ENCODE measurements at regions not wholly inside any gene's neighbourhood (a gene's known extent, or its start where the extent isn't known, plus 50 kb on each side); places are given as distances from the start of the nearest gene placed in this dataset.
"Not testable (repeated sequence)": the region's sequence is repeated elsewhere in the genome, so short reads cannot be mapped to it uniquely, and the experiment has no call there.

DNA sequence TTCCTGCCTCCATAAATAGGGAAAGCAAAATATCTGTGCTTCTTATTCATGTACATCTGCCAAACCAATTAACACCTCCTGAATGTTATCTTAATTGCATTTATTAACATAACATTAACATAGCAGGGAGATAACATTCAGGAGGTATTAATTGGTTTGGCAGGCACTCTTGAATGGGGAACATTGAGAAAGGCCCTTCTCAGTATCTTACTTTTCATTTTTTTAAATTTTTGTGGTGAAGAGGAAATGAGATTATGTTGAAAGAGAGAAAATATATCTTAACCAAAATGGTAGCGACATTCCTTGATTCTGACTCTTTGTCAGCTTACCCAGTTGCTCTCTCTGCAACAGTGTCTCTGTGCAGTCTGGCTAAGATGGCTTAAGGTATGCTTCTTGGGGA lies 100.4 kb upstream of the TLE1 start:
- Histone ChIP-seq H3K27ac (no peak overlapping the region), H3K4me3 (no peak overlapping the region), H3K4me1 (no peaks in the 10 kb centered on the region), H3K27me3 (no peaks in the 10 kb centered on the region), H3K36me3 (no peaks in the 10 kb centered on the region), H3K9me3 (no peaks in the 10 kb centered on the region)
- DNase-seq = no peak
- TF ChIP-seq CTCF (IDR thresholded peaks at IDR 0.05) (no peak), POLR2A (IDR thresholded peaks at IDR 0.05) (no peak)

GRCh38 chr9:81790166-81790565 lies 100.8 kb upstream of the TLE1 start:
- TF ChIP-seq CTCF (IDR thresholded peaks at IDR 0.05) = no peak
- no peak for TF ChIP-seq POLR2A (IDR thresholded peaks at IDR 0.05)
- Histone ChIP-seq H3K27ac (no peak overlapping the region), H3K9me3 (no peaks in the 10 kb centered on the region), H3K36me3 (no peaks in the 10 kb centered on the region), H3K4me3 (no peak overlapping the region), H3K4me1 (no peaks in the 10 kb centered on the region), H3K27me3 (no peaks in the 10 kb centered on the region)
- no peak for DNase-seq

GRCh38 chr9:81791076-81791475 lies 101.7 kb upstream of the TLE1 start:
- Histone ChIP-seq H3K4me1 (no peaks in the 10 kb centered on the region), H3K4me3 (no peak overlapping the region), H3K27me3 (no peaks in the 10 kb centered on the region), H3K36me3 (no peaks in the 10 kb centered on the region), H3K27ac (no peak overlapping the region), H3K9me3 (no peaks in the 10 kb centered on the region)
- TF ChIP-seq CTCF (IDR thresholded peaks at IDR 0.05) (no peak), POLR2A (IDR thresholded peaks at IDR 0.05) (no peak)
- DNase-seq = no peak

- no peak overlapping the region for H3K27ac ChIP-seq
- no peak for TF ChIP-seq POLR2A (IDR thresholded peaks at IDR 0.05)
- no peak for TF ChIP-seq CTCF (IDR thresholded peaks at IDR 0.05)
These were observed 109.3 kb upstream of the TLE1 start for GRCh38 chr9:81798606-81799005.

DNA sequence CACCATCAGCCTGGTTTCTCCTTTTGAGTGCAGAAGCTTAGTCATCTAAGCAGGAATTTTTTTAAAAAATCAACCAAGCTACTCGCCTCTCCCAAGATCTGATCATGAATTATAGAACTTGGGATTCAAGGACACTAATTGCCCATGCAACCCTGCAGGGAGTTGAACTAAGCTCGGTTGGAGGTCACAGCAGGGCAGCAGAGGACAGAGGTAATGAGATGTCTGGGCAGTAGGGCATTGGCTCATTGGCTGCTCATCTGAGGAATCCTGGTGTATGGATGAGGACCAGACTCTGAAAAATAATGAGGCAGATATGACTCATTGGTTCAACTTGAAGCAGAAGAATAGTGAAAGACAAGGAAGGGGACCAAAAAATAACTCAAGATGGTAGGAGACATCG lies 111.8 kb upstream of the TLE1 start:
- Histone ChIP-seq H3K27ac (no peak overlapping the region), H3K36me3 (no peaks in the 10 kb centered on the region), H3K4me3 (no peak overlapping the region), H3K27me3 (no peaks in the 10 kb centered on the region), H3K4me1 (no peaks in the 10 kb centered on the region), H3K9me3 (no peaks in the 10 kb centered on the region)
- TF ChIP-seq CTCF (IDR thresholded peaks at IDR 0.05) (no peak), POLR2A (IDR thresholded peaks at IDR 0.05) (no peak)
- no peak for DNase-seq

More at GRCh38 chr9:81798606-81799005, 109.3 kb upstream of the TLE1 start:
- Histone ChIP-seq H3K4me3 (no peak overlapping the region), H3K36me3 (no peaks in the 10 kb centered on the region), H3K27me3 (no peaks in the 10 kb centered on the region), H3K4me1 (no peaks in the 10 kb centered on the region), H3K9me3 (no peaks in the 10 kb centered on the region)
- no peak for DNase-seq

- Histone ChIP-seq H3K27me3 (no peaks in the 10 kb centered on the region), H3K27ac (peak overlapping the region in 1 of 4 donors; percentile 46), H3K4me1 (no peaks in the 10 kb centered on the region), H3K9me3 (no peaks in the 10 kb centered on the region), H3K4me3 (no peak overlapping the region), H3K36me3 (no peaks in the 10 kb centered on the region)
- no peak for DNase-seq
- TF ChIP-seq POLR2A (IDR thresholded peaks at IDR 0.05) = no peak
- TF ChIP-seq CTCF (IDR thresholded peaks at IDR 0.05) = no peak
These were observed 115.0 kb upstream of the TLE1 start for GRCh38 chr9:81804306-81804705.

DNA sequence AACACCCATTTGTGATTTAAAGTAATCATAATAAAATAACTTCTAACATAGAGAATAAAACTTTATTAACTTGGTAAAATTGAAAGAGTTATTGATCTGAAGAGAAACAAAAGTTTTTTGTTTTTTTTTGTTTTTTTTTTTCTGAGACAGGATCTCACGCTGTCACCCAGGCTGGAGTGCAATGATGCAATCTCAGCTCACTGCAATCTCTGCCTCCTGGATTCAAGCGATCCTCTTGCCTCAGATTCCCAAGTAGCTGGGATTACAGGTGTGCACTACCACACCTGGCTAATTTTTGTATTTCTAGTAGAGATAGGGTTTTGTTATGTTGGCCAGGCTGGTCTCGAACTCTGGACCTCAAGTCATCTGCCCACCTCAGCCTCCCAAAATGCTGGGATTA lies 116.5 kb upstream of the SPATA31D4 start:
- H3K27me3 ChIP-seq, H3K9me3 ChIP-seq, H3K4me1 ChIP-seq, H3K36me3 ChIP-seq, H3K27ac ChIP-seq, H3K4me3 ChIP-seq, DNase-seq: not testable (repeated sequence)

All from Peyer's patch (tissue), 4 donors.